Esophagus muscularis mucosa (tissue), 4 donors: ENCODE measurements at regions not wholly inside any gene's neighbourhood (a gene's known extent, or its start where the extent isn't known, plus 50 kb on each side); places are given as distances from the start of the nearest gene placed in this dataset.
"Not testable (repeated sequence)": the region's sequence is repeated elsewhere in the genome, so short reads cannot be mapped to it uniquely, and the experiment has no call there.

Source experiments
- DNase-seq: peaks from one replicate; pipeline ENCODE4 v3.0.0-alpha.2; 2017; ENCODE audit errors: extremely low spot score
- H3K27ac ChIP-seq, 4 donors: fragments of 200-600 bp; sonication (generic); replicated peaks in 1 of 4; 1 replicate in 3 of 4; 2 replicates in 1 of 4; pipeline ENCODE4 v1.5.1; 2016 to 2019; ENCODE audit warnings: mild to moderate bottlenecking in 1 of 4
- H3K27me3 ChIP-seq, 4 donors: fragments of 200-600 bp; sonication (generic); one replicate each; pipeline versions ENCODE4 v1.5.1 to v1.6.0; 2016 to 2019
- H3K36me3 ChIP-seq, 4 donors: fragments of 200-600 bp; sonication (generic); one replicate each; pipeline ENCODE4 v1.5.1; 2016 to 2019
- H3K4me1 ChIP-seq, 4 donors: fragments of 200-600 bp; sonication (generic); one replicate each; pipeline ENCODE4 v1.5.1; 2016 to 2019
- H3K4me3 ChIP-seq, 4 donors: fragments of 200-600 bp; sonication (generic); 1 replicate in 2 of 4; 2 replicates in 2 of 4; pipeline ENCODE4 v1.5.1; 2016 to 2019; ENCODE audit warnings: mild to moderate bottlenecking in 4 of 4, moderate library complexity in 1 of 4
- H3K9me3 ChIP-seq, 4 donors: fragments of 200-600 bp; sonication (generic); 1 replicate in 3 of 4; 2 replicates in 1 of 4; pipeline ENCODE4 v1.5.1; 2016 to 2019
- EP300 ChIP-seq: sonication (generic); formaldehyde crosslinking; IDR thresholded peaks from one replicate; pipeline ENCODE4 v1.6.1; 2017; ENCODE audit warnings: antibody characterized with exemption
- POLR2A ChIP-seq: fragments of 450-650 bp; IDR thresholded peaks from one replicate; pipeline ENCODE4 v1.6.1; 2017; ENCODE audit warnings: antibody characterized with exemption, moderate library complexity, mild to moderate bottlenecking, low read depth
- POLR2AphosphoS5 ChIP-seq, 2 donors: sonication (generic); formaldehyde crosslinking; IDR thresholded peaks; one replicate each; pipeline ENCODE4 v1.6.1; 2017; ENCODE audit warnings: antibody characterized with exemption in 2 of 2
- whole genome bisulfite sequencing: methylation state at CpG from one replicate; pipeline ENCODE4 v1.1.5; 2018; 5-methylcytosine and 5-hydroxymethylcytosine counted together
- intact Hi-C: fragments of 100-400 bp; cut with DNase I; formaldehyde crosslinking; loops from one replicate; pipeline ENCODE4 v1.15.1; 2023
- TF ChIP-seq, protein P1 (sequence below), 3 experiments: fragments of 200-600 bp in 2 of 3; fragments of 450-650 bp in 1 of 3; sonication (generic) in 2 of 3; IDR thresholded peaks; one replicate each; pipeline ENCODE4 v1.5.1; 2017 to 2019; ENCODE audit warnings: antibody characterized with exemption in 3 of 3, mild to moderate bottlenecking in 2 of 3, moderate library complexity in 1 of 3

DNA sequence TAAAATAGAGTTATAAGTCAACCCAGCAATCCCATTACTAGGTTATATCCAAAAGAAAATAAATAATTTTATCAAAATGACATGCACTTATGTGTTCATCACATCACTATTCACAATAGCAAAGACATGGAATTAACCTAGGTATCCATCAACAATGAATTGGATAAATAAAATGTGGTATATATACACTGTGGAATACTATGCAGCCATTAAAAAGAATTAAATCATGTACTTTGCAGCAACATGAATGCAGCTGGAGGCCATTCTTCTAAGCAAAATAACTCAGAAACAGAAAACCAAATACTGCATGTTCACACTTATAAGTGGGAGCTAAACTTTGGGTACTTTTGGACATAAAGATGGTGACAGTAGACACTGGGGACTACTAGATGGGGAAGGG lies 626.0 kb downstream of the ADCYAP1 start:
- no peak for DNase-seq
- H3K27ac ChIP-seq = no peak overlapping the region
- H3K4me3 ChIP-seq = no peak overlapping the region
- TF ChIP-seq POLR2A (no peak), POLR2AphosphoS5 (IDR thresholded peaks at IDR 0.05) (no peak), EP300 (no peak)
- TF ChIP-seq, protein P1, sequence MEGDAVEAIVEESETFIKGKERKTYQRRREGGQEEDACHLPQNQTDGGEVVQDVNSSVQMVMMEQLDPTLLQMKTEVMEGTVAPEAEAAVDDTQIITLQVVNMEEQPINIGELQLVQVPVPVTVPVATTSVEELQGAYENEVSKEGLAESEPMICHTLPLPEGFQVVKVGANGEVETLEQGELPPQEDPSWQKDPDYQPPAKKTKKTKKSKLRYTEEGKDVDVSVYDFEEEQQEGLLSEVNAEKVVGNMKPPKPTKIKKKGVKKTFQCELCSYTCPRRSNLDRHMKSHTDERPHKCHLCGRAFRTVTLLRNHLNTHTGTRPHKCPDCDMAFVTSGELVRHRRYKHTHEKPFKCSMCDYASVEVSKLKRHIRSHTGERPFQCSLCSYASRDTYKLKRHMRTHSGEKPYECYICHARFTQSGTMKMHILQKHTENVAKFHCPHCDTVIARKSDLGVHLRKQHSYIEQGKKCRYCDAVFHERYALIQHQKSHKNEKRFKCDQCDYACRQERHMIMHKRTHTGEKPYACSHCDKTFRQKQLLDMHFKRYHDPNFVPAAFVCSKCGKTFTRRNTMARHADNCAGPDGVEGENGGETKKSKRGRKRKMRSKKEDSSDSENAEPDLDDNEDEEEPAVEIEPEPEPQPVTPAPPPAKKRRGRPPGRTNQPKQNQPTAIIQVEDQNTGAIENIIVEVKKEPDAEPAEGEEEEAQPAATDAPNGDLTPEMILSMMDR (IDR thresholded peaks at IDR 0.05) = no peak
- H3K27me3 ChIP-seq = no peaks in the 10 kb centered on the region
- intact Hi-C loops = no loop called here
- no peaks in the 10 kb centered on the region for H3K36me3 ChIP-seq
- no peaks in the 10 kb centered on the region for H3K9me3 ChIP-seq
- no peaks in the 10 kb centered on the region for H3K4me1 ChIP-seq

DNA sequence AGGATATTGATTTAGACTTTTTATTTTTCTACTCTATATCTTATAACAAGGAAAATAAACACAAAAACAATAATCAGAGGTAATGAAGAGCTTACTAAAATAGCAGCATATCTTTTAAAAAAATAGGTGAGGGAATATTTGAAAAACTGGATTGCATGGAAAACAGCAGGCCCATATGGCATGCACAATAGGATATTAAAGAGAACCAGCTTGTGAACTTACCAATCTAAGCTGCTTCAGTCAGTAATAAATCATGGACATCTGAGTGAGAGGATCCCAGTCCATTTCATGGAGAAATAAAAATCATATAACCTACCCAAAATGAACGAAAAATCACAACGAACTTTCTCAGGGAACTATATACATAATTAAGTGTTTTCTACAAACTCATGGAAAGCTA lies 634.6 kb downstream of the ADCYAP1 start:
- H3K27ac ChIP-seq = no peak overlapping the region
- no peaks in the 10 kb centered on the region for H3K36me3 ChIP-seq
- H3K4me3 ChIP-seq = no peak overlapping the region
- TF ChIP-seq EP300 = no peak
- no peak for TF ChIP-seq POLR2AphosphoS5 (IDR thresholded peaks at IDR 0.05)
- TF ChIP-seq POLR2A = no peak
- TF ChIP-seq, protein P1 (IDR thresholded peaks at IDR 0.05) = no peak
- DNase-seq = no peak
- no peaks in the 10 kb centered on the region for H3K27me3 ChIP-seq
- no peaks in the 10 kb centered on the region for H3K9me3 ChIP-seq
- intact Hi-C loops = no loop called here
- no peaks in the 10 kb centered on the region for H3K4me1 ChIP-seq
- WGBS = 76% methylated on average over 2 of the region's 2 CpGs

DNA sequence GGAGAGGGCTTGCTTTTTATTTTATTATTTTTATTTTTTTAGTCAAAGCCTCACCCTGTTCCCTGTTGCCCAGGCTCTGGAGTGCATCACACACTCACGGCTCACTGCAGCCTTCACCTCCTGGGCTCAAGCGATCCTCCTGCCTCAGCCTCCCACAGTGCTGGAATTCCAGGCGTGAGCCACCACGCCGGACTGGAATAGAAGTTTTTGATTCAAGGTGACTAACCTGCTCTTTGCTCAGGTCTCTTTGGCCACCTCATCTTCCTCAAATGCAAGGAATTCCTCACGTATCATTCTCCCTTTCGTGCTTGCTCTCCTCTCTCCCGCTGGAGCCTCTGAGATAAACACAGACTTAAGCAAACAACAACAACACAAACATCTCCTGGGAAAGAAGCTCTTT lies 636.8 kb downstream of the ADCYAP1 start:
- 89% methylated on average over 8 of the region's 8 CpGs for WGBS
- H3K9me3 ChIP-seq = no peaks in the 10 kb centered on the region
- no peak overlapping the region for H3K4me3 ChIP-seq
- no peaks in the 10 kb centered on the region for H3K27me3 ChIP-seq
- DNase-seq = no peak
- H3K27ac ChIP-seq = no peak overlapping the region
- no peaks in the 10 kb centered on the region for H3K36me3 ChIP-seq
- intact Hi-C loops = no loop called here
- TF ChIP-seq, protein P1 (IDR thresholded peaks at IDR 0.05) = no peak
- TF ChIP-seq POLR2A = no peak
- no peaks in the 10 kb centered on the region for H3K4me1 ChIP-seq

DNA sequence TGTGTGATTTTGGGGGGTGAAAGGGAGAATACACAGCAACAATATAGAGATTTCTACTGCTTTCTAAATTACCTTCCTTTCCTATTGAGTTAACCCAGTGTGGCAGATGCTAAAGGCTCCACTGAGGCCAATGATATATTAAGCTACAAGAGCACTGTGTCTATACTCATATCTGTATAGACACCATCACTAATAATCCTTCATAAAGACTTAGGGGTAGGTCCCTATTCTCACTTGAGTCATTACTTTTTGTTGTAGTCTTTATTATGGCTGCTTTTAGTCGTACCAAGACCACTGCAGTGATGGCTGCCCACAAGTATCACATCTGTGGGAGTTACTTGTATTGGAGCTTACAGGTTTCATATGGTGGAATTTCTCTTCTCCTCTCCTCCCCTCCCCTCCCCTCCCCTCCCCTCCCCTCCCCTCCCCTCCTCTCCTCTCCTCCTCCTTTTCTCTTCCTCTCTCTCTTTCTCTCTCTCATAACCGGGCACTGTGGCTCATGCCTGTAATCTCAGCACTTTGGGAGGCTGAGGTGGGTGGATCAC lies 637.6 kb downstream of the ADCYAP1 start:
- Histone ChIP-seq H3K4me1 (no peaks in the 10 kb centered on the region), H3K27me3 (no peaks in the 10 kb centered on the region), H3K4me3 (no peak overlapping the region), H3K9me3 (no peaks in the 10 kb centered on the region), H3K27ac (no peak overlapping the region), H3K36me3 (no peaks in the 10 kb centered on the region)
- intact Hi-C loops = no loop called here
- WGBS = 83% methylated on average over 2 of the region's 2 CpGs
- TF ChIP-seq POLR2AphosphoS5 (IDR thresholded peaks at IDR 0.05) = no peak
- TF ChIP-seq EP300 = no peak
- no peak for TF ChIP-seq POLR2A
- TF ChIP-seq, protein P1 (IDR thresholded peaks at IDR 0.05) = no peak
- no peak for DNase-seq

DNA sequence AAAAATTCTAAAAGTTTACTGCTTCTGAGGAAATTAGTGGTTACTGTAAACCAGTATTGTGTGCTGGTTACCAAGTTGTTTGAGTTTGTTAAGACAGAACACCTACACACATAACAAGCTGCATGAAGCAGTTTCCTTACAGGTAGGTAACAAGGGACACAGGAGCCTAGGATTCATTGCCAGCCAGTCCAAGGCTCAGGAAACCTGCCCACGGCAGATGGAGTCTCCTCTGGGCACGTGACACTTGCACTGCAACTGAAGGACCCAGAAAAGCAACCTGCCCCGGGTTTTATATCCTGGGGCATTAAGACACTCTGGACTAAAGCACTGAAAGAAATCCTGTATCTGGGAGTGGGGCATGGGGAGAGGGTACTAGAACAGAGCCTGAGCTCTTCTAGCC lies 639.3 kb downstream of the ADCYAP1 start:
- TF ChIP-seq EP300 (no peak), POLR2A (no peak), POLR2AphosphoS5 (IDR thresholded peaks at IDR 0.05) (no peak)
- TF ChIP-seq, protein P1 (IDR thresholded peaks at IDR 0.05) = no peak
- WGBS = 63% methylated on average over 3 of the region's 3 CpGs
- DNase-seq = no peak
- H3K27me3 ChIP-seq = no peaks in the 10 kb centered on the region
- no peaks in the 10 kb centered on the region for H3K4me1 ChIP-seq
- no peak overlapping the region for H3K27ac ChIP-seq
- no peaks in the 10 kb centered on the region for H3K9me3 ChIP-seq
- H3K36me3 ChIP-seq = no peaks in the 10 kb centered on the region
- no peak overlapping the region for H3K4me3 ChIP-seq
- intact Hi-C loops = no loop called here

DNA sequence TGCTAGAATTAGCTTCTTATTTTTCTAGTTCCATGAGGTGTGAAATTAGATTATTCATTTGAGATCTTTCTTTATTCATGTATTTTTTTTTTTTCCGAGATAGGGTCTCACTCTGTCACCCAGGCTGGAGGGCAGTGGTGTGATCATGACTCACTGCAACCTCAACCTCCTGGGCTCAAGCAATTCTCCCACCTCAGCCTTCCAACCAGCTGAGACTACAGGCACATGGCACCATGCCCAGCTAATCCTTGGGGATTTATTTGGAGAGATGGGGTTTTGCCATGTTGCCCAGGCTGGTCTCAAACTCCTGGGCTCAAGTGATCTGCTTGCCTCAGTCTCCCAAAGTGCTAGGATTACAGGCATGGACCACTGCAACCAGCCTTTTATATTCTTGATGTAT lies 653.0 kb downstream of the ADCYAP1 start:
- H3K27me3 ChIP-seq, DNase-seq, H3K4me3 ChIP-seq, H3K4me1 ChIP-seq, H3K9me3 ChIP-seq, H3K36me3 ChIP-seq, intact Hi-C loops, H3K27ac ChIP-seq: not testable (repeated sequence)
- 76% methylated on average over 1 of the region's 1 CpG for WGBS
